ENCODE measurements at regions not wholly inside any gene's neighbourhood (a gene's known extent, or its start where the extent isn't known, plus 50 kb on each side); places are given as distances from the start of the nearest gene placed in this dataset.
"Not testable (repeated sequence)": the region's sequence is repeated elsewhere in the genome, so short reads cannot be mapped to it uniquely, and the experiment has no call there.

DNA sequence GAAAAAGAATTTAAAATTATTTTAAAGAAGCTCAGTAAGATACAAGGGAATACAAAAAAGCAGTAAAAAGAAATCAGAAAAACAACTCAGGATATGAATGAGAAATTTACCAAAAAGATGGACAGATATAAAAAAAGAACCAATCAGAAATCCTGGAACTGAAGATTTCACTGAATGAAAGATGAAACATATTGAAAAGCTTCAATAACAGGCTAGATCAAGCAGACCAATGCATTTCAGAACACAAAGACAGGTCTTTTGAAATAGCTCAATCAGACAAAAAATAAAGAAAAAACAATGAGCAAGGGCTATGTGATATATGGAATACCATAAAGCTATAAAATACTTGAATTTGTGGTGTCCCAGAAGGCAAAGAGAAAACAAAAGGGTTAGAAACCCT is 322.6 kb upstream of the POU5F2 start:
- no peak for DNase-seq
- H3K27ac ChIP-seq = no peak overlapping the region
- H3K27me3 ChIP-seq = no peaks in the 10 kb centered on the region
- TF ChIP-seq, protein P1, sequence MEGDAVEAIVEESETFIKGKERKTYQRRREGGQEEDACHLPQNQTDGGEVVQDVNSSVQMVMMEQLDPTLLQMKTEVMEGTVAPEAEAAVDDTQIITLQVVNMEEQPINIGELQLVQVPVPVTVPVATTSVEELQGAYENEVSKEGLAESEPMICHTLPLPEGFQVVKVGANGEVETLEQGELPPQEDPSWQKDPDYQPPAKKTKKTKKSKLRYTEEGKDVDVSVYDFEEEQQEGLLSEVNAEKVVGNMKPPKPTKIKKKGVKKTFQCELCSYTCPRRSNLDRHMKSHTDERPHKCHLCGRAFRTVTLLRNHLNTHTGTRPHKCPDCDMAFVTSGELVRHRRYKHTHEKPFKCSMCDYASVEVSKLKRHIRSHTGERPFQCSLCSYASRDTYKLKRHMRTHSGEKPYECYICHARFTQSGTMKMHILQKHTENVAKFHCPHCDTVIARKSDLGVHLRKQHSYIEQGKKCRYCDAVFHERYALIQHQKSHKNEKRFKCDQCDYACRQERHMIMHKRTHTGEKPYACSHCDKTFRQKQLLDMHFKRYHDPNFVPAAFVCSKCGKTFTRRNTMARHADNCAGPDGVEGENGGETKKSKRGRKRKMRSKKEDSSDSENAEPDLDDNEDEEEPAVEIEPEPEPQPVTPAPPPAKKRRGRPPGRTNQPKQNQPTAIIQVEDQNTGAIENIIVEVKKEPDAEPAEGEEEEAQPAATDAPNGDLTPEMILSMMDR (IDR thresholded peaks at IDR 0.05) = no peak
- intact Hi-C loops (cut with DNase I; ENCODE audit: low total_unique reads) = no loop called here
- no peaks in the 10 kb centered on the region for H3K4me1 ChIP-seq
- peaks cover 9 to 20% (median 17%) of the 10 kb centered on the region in 3 donors for H3K36me3 ChIP-seq
- H3K4me3 ChIP-seq = no peak overlapping the region
- peaks cover 0 to 42% (median 0%) of the 10 kb centered on the region in 3 donors for H3K9me3 ChIP-seq

DNA sequence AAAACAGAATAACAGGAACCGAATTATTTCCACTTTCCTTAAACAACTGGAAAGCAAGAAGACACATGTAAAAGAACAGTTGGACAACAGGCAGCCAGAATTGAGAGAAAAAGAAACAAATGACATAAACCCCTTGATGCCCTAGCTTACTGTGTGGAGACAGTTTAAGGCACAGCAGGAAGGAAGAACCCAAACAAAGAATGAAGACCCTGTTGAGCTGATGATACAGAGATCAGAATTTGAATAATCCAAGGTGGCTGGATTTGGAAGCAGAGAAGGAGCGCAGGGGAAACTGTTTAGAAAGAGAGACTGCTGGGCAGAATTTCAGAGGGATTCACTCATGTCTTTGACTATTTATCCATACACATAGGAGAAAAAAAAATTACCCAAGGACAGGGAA is 316.3 kb upstream of the POU5F2 start:
- H3K4me1 ChIP-seq = peaks cover 0 to 4% (median 0%) of the 10 kb centered on the region in 4 donors
- intact Hi-C loops (cut with DNase I; ENCODE audit: low total_unique reads) = no loop called here
- H3K4me3 ChIP-seq = no peak overlapping the region
- TF ChIP-seq, protein P1 (IDR thresholded peaks at IDR 0.05) = no peak
- peaks cover 0 to 5% (median 0%) of the 10 kb centered on the region in 3 donors for H3K9me3 ChIP-seq
- no peak for DNase-seq
- H3K27me3 ChIP-seq = no peaks in the 10 kb centered on the region
- no peak overlapping the region for H3K27ac ChIP-seq
- peaks cover 0 to 8% (median 5%) of the 10 kb centered on the region in 3 donors for H3K36me3 ChIP-seq

DNA sequence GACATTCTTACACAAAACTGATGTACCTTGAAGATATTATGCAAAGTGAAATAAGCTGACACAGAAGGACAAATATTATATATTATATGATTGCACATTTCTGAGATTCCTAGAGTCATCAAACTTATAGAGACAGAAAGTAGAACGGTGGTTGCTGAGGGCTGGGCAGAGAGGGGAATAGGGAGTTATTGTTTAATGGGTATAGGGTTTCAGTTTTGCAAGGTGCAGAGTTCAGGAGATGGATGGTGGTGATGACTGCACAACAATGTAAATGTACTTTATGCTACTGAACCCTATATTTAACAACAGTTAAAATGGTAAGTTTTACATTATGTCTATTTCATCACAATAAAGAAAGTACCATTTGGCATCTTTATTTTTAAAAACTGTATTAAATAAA is 315.8 kb upstream of the POU5F2 start:
- intact Hi-C loops (cut with DNase I; ENCODE audit: low total_unique reads) = no loop called here
- TF ChIP-seq, protein P1 (IDR thresholded peaks at IDR 0.05) = no peak

DNA sequence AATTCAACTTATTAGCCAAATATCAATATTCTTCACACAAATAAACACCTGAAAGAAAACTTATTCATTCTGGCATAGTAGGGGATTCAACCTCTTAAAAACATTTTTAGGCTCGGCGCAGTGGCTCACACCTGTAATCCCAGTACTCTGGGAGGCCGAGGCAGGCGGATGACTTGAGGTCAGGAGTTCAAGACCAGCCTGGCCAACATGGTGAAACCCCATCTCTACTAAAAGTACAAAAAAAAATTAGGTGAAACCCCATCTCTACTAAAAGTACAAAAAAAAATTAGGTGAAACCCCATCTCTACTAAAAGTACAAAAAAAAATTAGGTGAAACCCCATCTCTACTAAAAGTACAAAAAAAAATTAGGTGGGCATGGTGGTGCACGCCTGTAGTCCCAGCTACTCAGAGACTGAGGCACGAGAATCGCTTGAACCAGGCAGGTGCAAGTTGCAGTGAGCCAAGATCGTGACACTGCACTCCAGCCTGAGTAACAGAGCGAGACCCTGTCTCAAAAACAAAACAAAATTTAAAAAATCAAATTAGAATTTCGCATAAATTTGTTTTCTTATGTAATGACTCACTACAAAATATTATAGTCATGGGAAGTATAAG is 308.0 kb upstream of the POU5F2 start:
- H3K27ac ChIP-seq; H3K9me3 ChIP-seq; H3K4me1 ChIP-seq; H3K27me3 ChIP-seq; H3K4me3 ChIP-seq; intact Hi-C loops (cut with DNase I; ENCODE audit: low total_unique reads); DNase-seq: not testable (repeated sequence)
- H3K36me3 ChIP-seq = peaks cover 12 to 32% (median 18%) of the 10 kb centered on the region in 3 donors

More for the DNA sequence above, 315.8 kb upstream of the POU5F2 start:
- peaks cover 4 to 8% (median 5%) of the 10 kb centered on the region in 3 donors for H3K36me3 ChIP-seq
- H3K9me3 ChIP-seq = peaks cover 0 to 5% (median 0%) of the 10 kb centered on the region in 3 donors
- H3K4me1 ChIP-seq = peaks cover 0 to 4% (median 0%) of the 10 kb centered on the region in 4 donors
- H3K27me3 ChIP-seq = no peaks in the 10 kb centered on the region
- no peak overlapping the region for H3K27ac ChIP-seq
- no peak for DNase-seq
- H3K4me3 ChIP-seq = no peak overlapping the region

DNA sequence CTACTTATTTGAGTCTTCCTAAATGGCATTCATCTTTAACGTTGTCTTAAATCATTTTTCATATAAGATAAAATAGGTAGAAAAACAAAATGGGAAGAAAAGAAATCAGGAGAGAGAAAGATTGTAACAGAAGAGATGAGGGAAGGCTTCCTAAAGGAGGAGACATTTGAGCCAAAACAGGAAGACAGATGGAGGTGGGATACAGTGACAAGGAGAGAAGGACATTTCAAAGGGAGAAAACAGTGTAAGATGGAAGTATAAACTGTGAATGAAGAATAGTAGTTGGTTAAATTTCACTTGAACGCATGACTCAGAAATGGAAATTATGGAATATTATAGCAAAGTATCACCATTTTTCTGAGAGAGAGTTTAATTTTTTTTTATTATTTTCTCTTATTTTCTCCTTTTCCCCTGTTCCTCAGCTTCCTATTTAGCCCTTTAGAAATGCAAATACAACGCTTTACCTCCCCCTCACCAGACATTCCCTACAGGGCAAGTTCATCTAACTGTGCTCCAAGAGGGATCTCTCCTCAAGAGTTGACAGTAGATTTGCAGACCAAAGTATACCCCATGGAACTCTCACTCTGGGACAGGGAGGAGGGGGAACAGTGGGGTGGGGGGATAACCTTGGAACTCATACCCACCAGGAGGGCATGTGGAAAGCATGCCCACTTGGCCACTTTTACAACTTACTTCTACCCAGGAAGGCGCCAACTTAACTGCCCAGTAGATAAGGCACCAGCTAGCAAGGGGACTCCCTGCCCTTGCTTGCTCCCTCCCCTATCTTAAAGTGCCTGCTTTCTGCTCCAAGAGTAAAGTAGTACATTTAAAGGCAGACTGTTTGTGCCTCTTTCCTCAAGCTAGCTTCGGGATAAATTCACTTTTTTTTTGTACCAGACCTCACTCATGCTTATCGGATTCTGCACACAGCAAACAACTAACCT is 304.7 kb upstream of the POU5F2 start:
- peaks cover 11 to 34% (median 21%) of the 10 kb centered on the region in 3 donors for H3K36me3 ChIP-seq
- DNase-seq = no peak
- intact Hi-C loops (cut with DNase I; ENCODE audit: low total_unique reads) = no loop called here
- H3K27me3 ChIP-seq = no peaks in the 10 kb centered on the region
- TF ChIP-seq, protein P1 (IDR thresholded peaks at IDR 0.05) = no peak
- H3K4me1 ChIP-seq = no peaks in the 10 kb centered on the region
- no peaks in the 10 kb centered on the region for H3K9me3 ChIP-seq
- H3K4me3 ChIP-seq = no peak overlapping the region
- no peak overlapping the region for H3K27ac ChIP-seq

DNA sequence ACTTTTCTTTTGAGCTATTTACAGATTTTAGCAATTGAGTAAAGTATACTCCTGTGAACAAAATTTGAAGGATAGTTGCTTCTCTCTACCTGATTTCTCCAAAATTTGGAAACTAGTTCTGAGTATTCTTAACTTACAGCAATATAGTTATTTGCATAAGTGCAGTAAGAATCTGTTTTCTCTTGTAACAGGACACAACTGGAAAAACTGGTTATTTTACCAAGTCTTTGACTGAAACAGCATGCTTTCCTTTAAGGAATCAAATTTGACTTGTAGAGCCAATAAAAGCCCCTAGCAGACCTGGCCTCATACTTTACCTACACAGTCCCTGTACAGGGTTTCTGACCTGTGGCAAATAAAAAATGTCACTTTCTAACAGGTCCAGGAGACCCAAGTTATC is 301.9 kb upstream of the POU5F2 start:
- TF ChIP-seq, protein P1 (IDR thresholded peaks at IDR 0.05) = no peak
- H3K36me3 ChIP-seq = peaks cover 2 to 18% (median 13%) of the 10 kb centered on the region in 3 donors
- H3K4me1 ChIP-seq = no peaks in the 10 kb centered on the region
- H3K27ac ChIP-seq = no peak overlapping the region
- no peak for DNase-seq
- H3K9me3 ChIP-seq = no peaks in the 10 kb centered on the region
- H3K4me3 ChIP-seq = no peak overlapping the region
- no peaks in the 10 kb centered on the region for H3K27me3 ChIP-seq
- intact Hi-C loops (cut with DNase I; ENCODE audit: low total_unique reads) = no loop called here

All from tibial artery (tissue), 4 donors.